ENCODE measurements at regions not wholly inside any gene's neighbourhood (a gene's known extent, or its start where the extent isn't known, plus 50 kb on each side); places are given as distances from the start of the nearest gene placed in this dataset.

GRCh38 chr5:104538734-104539133 is 976.1 kb upstream of the NUDT12 start:
- TF ChIP-seq, protein P1, sequence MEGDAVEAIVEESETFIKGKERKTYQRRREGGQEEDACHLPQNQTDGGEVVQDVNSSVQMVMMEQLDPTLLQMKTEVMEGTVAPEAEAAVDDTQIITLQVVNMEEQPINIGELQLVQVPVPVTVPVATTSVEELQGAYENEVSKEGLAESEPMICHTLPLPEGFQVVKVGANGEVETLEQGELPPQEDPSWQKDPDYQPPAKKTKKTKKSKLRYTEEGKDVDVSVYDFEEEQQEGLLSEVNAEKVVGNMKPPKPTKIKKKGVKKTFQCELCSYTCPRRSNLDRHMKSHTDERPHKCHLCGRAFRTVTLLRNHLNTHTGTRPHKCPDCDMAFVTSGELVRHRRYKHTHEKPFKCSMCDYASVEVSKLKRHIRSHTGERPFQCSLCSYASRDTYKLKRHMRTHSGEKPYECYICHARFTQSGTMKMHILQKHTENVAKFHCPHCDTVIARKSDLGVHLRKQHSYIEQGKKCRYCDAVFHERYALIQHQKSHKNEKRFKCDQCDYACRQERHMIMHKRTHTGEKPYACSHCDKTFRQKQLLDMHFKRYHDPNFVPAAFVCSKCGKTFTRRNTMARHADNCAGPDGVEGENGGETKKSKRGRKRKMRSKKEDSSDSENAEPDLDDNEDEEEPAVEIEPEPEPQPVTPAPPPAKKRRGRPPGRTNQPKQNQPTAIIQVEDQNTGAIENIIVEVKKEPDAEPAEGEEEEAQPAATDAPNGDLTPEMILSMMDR (IDR thresholded peaks at IDR 0.05; ENCODE audit: insufficient read depth, low read depth, low read length): no peak
- no peak for TF ChIP-seq EZH2 (IDR thresholded peaks at IDR 0.05; ENCODE audit: insufficient read depth, low read length)

Measured in astrocyte (in vitro differentiated cells and primary cell).